ENCODE measurements at regions not wholly inside any gene's neighbourhood (a gene's known extent, or its start where the extent isn't known, plus 50 kb on each side); places are given as distances from the start of the nearest gene placed in this dataset.
"Not testable (repeated sequence)": the region's sequence is repeated elsewhere in the genome, so short reads cannot be mapped to it uniquely, and the experiment has no call there.

DNA sequence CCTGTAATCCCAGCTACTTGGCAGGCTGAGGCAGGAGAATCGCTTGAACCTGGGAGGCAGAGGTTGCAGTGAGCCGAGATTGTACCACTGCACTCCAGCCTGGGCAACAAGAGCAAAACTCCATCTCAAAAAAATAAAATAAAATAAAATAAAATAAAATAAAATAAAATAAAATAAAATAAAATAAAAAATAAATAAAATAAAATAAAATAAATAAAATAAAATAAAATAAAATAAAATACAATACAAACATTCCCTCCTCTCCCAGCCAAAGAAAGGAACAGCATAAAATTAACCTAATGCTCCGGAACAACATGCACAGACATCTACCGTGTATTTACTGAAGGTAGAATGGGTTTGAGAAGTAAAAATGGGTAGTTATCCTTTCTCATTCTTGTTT lies 521.9 kb upstream of the FAM174A start:
- DNase-seq, result not testable (repeated sequence)

DNA sequence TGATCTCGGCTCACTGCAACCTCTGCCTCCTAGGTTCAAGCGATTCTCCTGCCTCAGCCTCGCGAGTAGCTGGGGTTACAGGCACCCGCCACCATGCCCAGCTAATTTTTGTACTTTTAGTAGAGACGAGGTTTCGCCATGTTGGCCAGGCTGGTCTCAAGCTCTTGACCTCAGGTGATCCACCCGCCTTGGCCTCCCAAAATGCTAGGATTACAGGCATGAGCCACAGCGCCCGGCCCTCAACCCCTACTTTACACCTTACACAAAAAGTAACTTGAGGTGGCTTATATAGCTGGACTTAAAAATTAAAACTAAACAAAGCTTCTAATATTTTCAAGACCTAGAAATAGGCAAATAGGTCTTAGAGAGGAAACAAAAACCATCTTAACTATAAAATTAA lies 524.0 kb upstream of the FAM174A start:
- not testable (repeated sequence) for DNase-seq

DNA sequence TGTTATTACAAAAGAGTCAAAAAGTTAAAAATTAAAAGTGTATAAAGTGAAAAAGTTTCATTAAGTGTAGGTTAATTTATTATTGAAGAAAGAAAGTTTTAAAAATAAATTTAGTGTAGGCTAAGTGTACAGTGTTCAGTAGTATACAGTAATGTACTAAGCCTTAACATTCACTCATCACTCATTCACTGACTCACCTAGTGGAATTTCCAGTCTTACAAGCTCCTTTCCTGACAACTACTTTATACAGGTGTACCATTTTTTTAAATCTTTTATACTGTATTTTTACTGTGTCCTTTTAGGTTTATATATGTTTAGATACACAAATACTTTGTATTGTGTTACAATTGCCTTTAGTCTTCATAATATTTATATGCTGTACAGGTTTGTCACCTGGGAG lies 530.2 kb upstream of the FAM174A start:
- DNase-seq, result no peak

DNA sequence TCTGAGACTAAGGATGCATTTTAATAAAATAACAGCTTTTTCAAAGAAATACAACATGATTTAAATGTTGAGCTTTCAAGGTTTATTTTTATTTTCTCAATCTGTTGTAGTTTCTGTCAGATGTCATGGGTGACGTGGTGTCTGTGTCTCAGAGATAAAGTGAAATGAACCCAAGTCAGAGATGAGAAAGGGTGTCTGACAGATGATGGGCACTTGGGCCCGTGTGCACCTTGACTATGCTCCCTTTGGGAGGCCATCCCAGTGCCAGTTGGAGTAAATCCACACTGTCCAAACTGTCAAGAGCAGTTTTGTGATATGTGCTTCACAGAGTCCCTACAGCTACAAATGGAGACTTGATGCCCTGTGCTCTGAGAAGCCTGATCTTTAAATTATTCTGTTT lies 536.9 kb upstream of the FAM174A start:
- DNase-seq, result no peak

DNA sequence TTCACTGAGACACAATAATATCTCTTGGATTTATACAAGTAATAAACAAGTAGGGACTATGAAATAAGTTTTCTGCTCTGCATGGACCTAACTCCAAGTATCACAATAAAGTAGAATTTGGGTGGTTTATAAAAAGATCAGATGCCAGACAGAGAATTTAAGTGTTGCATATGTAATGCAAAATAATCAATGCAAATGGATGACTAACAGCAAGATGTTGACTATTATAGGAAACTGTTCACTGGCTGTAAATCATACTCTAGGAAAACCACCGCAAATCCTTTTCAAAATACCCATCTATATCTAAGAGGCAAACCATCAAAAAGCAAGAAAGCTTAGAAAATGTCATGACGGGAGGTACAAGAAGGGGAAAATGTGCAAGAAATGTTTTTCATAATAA lies 539.8 kb upstream of the FAM174A start:
- DNase-seq, result no peak

DNA sequence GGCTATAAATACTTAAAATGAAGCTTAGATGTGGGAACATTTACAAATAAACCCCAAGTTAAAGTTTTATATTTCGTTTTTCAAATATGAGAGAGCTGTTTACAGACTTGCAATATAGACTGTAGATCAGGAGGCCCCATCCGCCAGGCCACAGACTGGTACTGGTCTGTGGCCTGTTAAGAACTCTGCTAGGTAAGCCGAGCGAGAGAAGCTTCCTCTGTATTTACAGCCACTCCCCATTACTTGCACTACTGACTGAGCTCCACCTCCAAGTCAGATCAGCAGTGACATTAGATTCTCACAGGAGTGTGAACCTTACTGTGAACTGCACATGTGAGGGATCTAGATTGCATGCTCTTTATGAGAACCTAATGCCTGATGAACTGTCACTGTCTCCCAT lies 561.4 kb upstream of the FAM174A start:
- DNase-seq, result no peak

DNA sequence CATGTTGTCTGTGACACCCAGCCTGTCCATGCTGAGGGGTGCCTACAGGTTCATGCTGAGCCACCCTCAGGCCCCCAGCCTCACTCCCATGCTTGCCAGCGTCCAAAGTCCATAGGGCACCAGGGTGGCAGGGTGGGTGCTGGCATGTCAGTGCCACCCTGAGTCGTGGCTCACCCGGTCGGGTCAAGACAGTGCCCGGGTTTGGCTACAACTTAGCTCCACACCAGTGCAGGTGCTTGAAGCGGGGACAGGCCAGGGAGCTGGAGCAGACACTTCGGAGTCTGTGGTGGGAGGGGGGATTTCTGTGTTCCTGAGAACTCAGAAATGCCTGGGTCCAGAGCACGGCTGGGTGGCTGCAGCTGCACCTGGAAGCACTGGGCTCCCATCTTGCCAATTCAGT lies 579.2 kb upstream of the FAM174A start:
- no peak for DNase-seq

DNA sequence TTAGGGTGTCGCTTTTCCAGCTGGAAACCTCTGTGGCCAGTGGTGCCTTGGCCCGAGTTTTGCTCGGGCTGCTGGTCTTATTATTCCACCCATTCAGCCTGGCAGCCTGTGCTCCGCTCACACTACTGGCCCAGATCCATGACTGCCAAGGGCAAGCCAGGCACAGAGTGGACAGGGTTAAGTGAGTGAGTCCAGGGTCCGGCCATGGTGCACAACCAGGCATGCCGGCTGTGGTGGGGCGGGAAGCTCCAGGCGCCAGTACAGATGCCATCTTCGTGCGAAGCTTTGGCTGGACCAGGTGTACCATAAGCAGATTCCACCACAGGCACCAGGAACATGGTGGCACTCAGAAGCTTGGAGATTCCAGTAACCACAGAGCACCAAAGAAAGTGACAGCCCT lies 580.2 kb upstream of the FAM174A start:
- no peak for DNase-seq

DNA sequence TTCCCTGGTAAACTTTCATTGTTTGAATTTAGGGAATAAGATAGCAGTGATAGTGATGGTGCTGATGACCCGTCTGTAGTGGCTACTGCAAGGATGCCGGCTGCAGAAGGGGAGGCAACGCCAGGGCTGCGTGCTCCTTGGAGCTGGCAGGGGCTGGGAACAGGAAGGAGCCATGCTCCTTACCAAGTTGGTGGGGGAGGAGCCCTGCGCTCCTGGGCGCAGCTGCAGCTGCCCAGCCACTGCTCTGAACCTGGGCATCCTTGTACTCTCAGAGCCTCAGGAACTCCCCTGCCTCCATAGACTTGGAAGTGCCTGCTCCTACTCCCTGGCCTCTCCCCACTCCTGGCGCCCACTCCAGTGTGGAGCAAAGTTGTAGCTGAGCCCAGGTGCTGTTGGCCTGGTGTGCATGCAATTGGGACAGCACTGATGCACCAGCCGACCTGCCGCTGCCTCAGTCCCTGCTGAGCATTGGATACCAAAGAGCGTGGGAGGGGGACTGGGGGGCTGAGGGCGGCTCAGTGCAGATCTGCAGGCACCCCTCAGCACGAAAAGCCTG lies 585.1 kb upstream of the FAM174A start:
- no peak for DNase-seq

DNA sequence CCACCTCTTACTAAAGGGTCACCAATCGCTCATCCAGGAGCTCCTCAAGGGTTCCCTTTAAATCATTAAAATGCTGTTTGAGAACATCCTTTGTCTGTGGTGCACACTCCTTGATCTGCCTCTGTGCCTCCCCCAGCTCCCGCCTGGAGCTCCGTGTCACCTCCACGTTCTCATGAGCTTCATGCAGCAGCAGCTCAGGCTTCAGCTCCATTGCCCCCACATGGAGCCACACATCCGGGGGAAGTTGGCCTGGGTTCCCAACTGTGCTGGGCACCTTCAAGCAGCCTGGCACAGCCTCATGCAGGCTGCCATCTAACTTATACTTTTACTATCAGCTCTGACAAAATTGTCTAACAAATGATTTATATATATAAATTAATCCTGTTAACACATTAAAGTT lies 585.8 kb upstream of the FAM174A start:
- no peak for DNase-seq

DNA sequence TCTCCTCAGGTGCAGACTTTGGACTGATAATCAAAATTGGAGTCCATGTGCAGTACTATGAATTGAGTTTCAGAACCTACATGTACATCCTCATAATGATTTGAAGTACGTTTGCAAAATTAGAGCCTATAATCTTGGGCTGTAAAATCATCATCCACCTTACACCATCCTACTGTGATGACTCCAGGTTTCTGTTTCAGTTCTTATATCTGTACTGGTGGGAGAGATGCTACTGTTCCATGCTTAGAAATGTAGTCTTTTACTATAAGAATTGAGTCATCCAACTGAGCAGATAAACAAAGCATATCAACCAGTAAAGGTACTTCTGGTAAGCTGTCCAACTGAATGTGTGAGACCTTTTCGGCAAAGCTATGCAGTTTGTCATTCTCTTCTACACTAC lies 586.3 kb upstream of the FAM174A start:
- no peak for DNase-seq

DNA sequence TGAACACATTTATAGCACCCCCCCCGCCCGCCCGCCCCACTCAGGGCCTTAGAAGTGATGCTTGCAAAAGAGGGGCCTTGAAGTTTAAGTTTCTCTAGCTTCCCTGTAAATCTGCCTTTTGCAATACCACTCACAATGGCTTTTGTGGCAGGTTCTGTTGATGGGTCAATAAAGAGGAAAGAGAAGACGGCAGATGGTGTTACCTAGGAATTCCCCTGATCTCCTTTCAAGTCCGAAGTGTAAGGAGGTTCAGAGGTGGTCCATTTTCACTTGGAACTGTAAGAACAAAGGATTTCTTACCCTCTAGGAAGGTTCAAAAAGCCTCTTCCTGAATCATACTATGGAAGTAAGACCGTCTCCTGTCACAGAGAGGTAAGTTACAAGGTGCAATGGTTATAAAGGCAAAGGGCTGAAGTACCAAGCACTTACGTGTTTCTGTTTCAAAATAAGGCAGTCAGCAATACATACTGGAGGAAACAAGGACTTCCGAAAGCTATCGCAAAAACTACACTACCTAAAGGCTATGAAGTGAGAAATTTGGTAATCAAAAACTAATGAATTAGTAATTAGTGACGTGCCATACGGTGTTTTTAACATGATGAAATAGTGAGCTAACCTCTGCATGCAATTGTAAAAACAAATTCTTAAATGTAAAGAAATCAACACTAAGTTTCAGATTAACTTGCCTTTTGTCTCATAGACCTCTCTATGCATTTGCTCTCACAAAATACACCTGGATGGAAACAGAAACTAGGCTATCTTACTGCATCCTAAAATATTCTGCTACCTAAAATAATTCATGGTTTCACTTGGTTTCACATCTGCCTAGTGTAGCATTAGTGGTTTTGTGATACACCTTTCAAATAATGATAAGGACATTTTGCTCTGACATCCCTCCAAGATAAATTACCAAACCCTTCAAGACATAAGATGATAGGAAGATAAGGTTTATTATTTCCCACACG lies 589.4 kb upstream of the FAM174A start:
- DNase-seq, result no peak

DNA sequence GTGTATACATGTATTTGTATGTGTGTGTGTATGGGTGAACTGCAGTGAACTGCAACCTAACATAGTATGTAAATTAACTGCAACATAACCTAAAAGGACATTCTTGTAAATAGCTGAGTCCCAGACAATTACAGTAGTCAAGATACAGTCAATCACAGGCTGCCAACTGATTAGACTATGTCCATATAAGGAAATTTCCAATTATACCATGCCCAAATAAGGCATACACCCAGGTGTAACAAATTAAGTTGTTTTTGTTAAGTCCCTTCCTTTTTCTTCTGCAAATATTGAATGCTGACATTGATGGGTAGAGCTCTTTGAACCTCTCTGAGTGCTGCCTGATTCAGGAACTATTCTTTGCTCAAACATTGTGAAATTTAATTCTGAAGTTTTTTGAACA lies 594.6 kb upstream of the FAM174A start:
- DNase-seq, result no peak

DNA sequence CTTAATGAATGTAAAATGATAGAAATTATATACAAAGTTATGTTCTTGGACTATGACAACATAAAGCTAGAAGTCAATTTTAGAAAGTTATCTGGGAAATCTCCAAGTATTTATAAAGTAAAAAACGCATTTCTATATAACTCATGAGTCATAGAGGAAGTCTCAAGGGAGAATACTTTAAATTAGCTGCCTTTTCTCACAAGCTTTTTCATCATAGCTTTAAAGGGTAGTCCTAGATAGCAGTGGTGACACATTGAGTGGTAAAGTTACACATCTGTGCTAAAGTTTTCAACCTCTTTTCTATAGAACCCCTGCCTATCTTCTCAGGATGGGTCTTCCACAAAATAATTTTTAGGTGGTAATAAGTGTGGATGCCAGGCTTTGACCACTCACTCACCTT lies 598.3 kb upstream of the FAM174A start:
- DNase-seq, result no peak

DNA sequence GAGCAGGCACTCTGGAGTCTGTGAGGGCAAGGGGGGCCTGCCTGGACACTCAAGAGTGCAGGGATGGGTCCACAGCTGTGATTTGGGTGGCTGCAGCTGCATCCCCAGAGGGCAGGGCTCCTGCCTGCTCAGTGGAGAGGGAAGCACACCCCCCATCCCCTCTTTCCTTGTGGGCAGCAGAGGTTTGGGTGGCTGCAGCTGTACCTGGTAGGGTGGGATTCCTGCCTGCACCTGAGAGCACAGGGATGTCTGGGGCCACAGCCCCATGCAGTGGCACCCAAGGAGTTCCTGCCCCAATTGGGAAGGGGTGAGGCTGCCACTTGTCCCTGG lies 605.4 kb upstream of the FAM174A start:
- no peak for DNase-seq

DNA sequence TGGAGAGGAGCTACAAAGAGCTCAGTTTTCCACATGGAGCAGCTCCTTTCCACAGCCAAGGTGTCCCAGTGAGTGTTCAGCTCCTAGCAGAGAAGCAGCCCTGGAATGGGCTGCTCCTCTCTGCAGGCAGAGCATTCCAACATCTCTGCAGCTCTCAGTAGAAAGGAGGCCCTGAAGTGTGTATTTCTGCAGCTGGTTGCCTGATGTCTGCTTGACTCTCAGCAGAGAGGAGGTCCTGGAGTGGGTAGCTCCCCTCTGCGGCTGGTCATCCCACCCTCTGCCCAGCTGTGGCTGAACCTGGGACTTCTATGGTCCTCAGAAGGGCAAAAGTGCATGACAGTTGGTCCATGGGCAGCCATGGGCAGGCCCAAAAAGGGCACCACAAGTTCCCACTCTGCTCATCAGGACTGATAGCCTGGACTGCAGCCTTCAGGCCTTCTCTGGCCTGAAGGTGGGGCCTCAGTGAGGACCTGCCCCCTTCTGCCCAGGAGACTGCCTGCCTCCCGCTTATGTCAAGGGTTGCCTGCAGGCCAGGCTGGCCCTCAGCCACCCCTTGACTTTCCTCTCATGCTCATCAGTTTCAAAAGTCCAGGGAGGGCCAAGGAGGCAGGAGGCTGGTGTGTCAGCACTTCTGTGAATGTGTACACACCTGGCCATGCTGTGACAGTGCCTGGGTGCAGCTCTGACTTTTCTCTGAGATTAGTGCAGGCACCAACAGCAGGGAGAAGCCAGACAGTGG lies 605.9 kb upstream of the FAM174A start:
- no peak for DNase-seq

DNA sequence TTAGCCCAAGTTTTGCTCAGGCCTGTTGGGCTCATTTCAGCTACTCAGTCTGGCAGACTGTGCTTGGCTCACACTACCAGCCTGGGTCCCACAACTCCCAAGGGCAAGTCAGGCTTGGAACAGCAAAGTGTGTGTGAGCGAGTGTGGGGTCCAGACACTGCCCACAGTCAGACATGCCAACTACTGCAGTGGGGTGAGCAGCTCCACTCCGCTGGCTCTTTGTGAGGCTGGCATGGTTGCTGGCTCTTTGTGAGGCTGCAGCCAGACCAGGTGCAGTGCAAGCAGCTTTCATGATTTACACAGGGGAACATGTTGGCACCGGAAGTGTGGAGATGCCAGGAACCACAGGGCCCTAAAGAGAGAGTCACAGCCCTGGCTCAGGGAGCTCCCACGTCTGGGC lies 606.7 kb upstream of the FAM174A start:
- no peak for DNase-seq

DNA sequence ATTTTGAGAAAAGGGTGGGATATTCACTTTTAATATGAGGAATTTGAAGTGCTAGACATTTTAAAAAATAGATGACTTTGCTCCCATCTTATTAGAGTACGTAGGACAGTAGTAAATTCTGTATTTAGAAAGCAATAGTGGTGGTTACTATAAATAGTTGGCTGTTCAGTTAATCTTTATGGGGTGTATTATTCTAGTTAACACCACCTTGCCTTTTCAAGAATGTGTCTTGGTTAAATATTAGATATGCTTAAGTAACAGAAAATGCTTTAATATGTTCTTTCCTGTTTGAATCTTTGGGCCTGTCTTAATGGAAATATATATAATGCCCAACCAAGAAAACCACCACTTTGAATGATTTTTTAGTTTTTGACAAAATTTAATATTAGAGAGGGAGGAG lies 608.7 kb upstream of the FAM174A start:
- no peak for DNase-seq

DNA sequence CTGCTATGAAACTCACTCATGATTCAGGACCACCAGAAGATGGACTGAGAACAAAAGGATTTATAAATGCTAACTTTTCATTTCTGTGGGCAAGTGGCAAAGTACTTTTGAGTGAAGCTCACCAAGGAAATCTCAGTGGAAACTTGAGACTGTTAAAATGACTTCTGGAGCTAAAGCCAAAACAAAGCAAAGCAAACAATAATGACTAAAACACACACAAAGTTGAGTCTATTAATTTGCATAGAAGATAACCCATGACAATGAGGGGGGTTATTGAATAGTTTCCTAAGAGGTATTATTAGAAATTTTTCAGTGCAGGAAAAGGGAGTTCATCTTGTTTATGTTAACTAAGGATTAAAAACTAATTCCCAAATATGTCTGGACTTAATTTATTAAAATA lies 612.8 kb upstream of the FAM174A start:
- no peak for DNase-seq

DNA sequence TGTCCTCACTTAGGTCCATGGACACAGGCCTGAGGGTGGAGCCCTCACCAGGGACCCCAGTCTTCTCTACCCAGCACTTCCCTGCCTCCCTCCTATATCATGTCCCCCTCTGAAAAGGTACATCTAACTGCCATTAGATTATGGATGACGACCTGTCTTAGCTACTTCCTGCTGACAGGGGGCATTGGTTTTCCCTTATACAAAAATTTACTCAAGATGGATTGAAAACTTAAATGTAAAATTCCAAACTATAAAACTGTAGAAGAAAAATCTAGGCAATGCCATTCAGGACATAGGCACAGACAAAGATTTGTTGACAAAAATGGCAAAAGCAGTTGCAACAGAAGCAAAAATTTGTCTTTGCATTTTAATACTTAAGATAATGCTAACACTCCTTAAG lies 623.2 kb upstream of the FAM174A start:
- DNase-seq, result no peak

DNA sequence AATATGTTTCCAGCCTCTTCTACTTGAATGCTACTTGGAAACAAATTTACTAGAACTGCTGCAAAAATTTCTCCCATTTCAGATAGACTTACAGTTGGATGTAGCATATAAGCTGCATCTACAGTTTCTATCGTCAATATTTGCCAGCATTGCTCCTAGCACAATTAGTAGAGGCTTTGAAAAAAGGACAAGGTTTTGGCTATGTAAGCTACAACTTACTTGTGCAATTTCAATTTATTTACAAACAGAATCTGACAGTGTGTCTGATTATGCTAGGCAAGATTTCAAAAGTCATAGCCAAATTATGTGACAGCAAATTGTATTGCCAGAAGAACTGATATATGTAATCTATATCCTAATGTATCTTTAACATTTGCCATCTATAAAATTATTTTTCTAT lies 628.4 kb upstream of the FAM174A start:
- no peak for DNase-seq

DNA sequence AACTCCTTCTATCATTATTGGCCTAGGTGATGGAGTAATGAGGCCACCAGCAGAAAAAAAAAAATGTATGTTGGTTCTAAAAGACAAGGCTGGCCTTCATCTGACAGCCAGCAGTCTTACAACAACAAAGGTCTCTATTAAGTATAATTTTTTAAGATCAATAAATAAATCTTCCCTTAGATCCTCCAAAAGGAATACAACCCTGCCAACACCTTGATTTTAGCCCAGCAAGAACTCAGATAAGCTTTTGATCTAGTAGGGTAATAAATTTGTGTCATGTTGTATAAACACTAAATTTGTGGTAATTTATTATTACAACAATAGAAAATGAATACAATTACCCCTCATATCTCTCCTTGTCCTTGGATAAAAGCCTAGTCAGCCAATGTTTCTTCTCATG lies 633.2 kb upstream of the FAM174A start:
- DNase-seq, result no peak

DNA sequence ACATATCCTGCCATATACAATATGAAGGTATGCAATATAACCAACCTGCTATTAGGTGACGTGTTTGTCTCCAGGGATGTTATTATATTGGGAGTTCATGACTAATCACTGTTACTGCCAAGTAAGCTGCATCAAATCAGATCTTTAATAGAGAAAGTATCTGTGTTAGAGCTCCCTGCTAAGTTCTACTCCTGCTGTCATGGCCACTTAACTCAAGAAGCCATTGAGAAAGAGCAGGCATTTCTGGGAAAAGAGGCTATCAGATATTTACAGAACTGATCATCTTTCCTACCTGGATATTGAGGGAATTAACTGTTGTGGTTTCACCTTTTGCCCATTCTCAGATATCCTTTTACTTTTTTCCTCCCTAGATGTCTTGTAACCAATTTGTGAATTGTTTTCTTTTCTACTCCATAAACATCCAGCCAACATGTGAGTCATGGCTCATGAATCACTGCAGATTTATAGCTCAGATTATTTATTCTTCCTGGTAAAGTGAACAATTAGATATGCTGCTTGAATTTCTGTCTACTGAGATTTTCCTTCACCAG lies 634.8 kb upstream of the FAM174A start:
- DNase-seq, result peak; percentile 57

All from dermis blood vessel endothelial cell (primary cell).